ENCODE measurements at regions not wholly inside any gene's neighbourhood (a gene's known extent, or its start where the extent isn't known, plus 50 kb on each side); places are given as distances from the start of the nearest gene placed in this dataset.

DNA sequence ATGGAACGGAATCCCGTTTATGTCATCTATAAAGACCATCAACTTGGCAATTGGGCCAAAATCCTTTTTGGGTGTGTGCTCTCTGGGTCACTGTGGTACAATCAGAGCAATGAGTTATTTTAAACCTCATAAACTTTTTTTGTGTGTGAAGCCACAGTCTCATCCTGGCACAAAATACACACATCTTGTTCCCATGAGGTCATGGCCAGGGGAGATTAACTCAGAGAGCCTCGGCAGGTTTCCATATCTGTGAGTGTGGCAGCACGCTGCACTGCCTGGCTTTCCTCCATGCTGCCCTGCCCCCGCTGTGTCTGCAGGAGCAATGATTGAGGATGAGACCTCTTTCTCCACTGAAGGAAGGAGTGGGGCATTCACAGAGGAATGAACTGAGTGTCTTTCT is 54.0 kb upstream of the DLG1 start:
- no peak for DNase-seq (ENCODE audit: low read depth)
- Histone ChIP-seq H3K27me3 (ENCODE audit: control insufficient read depth, insufficient read depth, low read length) (peaks cover 2% of the 10 kb centered on the region), H3K4me3 (ENCODE audit: low read depth, low read length) (no peak overlapping the region), H3K36me3 (ENCODE audit: control insufficient read depth, insufficient read depth, low read length) (no peaks in the 10 kb centered on the region)
- FAIRE-seq: no peak
- no peak for TF ChIP-seq CTCF (IDR thresholded peaks at IDR 0.05; ENCODE audit: insufficient read depth, low read length, severe bottlenecking)

DNA sequence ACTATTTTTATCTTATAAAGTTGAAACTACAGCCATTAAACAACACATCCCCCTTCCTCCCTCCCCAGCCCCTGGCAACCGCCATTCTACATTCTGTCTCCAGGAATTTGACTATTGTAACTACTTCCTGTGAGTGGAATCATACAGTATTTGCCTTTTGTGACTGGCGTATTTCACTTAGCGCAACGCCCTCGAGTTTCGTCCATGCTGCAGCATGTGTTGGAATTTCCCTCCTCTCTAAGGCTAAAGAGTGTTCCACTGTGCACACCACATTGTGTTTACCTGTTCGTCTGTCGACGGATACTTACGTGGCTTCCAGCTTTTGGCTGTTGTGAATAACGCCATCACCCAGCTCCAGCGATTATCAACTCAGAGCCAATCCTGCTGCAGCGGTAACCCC is 52.0 kb upstream of the DLG1 start:
- DNase-seq (ENCODE audit: low read depth): peak; percentile 61
- Histone ChIP-seq H3K36me3 (ENCODE audit: control insufficient read depth, insufficient read depth, low read length) (no peaks in the 10 kb centered on the region), H3K27me3 (ENCODE audit: control insufficient read depth, insufficient read depth, low read length) (peaks cover 2% of the 10 kb centered on the region), H3K4me3 (ENCODE audit: low read depth, low read length) (no peak overlapping the region)
- FAIRE-seq: no peak
- no peak for TF ChIP-seq CTCF (IDR thresholded peaks at IDR 0.05; ENCODE audit: insufficient read depth, low read length, severe bottlenecking)

DNA sequence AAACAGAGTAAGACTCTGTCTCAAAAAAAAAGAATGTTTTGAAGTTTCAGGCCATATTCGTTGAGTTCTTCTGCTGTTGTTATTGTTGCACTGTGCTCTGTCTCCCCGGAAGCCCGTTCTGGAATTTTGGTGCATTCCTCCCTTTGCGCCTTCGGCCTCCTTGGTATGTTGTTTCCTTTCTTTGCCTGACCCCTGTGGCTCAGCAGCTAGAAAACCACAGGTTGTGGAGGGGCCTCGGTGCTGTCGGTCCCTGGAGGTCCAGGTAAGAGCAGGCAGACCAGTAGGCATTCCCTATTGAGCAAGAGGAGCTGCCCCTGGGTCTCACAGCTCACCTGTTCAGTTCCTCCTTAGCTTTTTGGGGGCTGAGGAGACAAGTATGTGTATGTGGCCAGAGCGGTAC is 51.0 kb upstream of the DLG1 start:
- Histone ChIP-seq H3K27me3 (ENCODE audit: control insufficient read depth, insufficient read depth, low read length) (peaks cover 2% of the 10 kb centered on the region), H3K36me3 (ENCODE audit: control insufficient read depth, insufficient read depth, low read length) (no peaks in the 10 kb centered on the region), H3K4me3 (ENCODE audit: low read depth, low read length) (no peak overlapping the region)
- no peak for TF ChIP-seq CTCF (IDR thresholded peaks at IDR 0.05; ENCODE audit: insufficient read depth, low read length, severe bottlenecking)
- FAIRE-seq (no peak), DNase-seq (ENCODE audit: low read depth) (no peak)

Data from bronchial epithelial cell (primary cell).